ENCODE measurements at regions not wholly inside any gene's neighbourhood (a gene's known extent, or its start where the extent isn't known, plus 50 kb on each side); places are given as distances from the start of the nearest gene placed in this dataset.

- DNase-seq (ENCODE audit: low read depth in 2 of 2): no peak
Measured at GRCh38 chr10:111984057-111984456, 199.5 kb downstream of the GPAM start.

GRCh38 chr10:111986079-111986478 lies 197.5 kb downstream of the GPAM start:
- no peak for DNase-seq (ENCODE audit: low read depth in 2 of 2)

- DNase-seq (ENCODE audit: low read depth in 2 of 2): no peak
Measured at GRCh38 chr10:111988646-111989045, 194.9 kb downstream of the GPAM start.

GRCh38 chr10:111989136-111989911 lies 194.2 kb downstream of the GPAM start:
- DNase-seq (ENCODE audit: low read depth in 2 of 2): no peak

- no peak for DNase-seq (ENCODE audit: low read depth in 2 of 2)
Measured at GRCh38 chr10:111990734-111991133, 192.8 kb downstream of the GPAM start.

- DNase-seq (ENCODE audit: low read depth in 2 of 2): no peak
Measured at GRCh38 chr10:111993321-111993720, 190.2 kb downstream of the GPAM start.

- no peak for DNase-seq (ENCODE audit: low read depth in 2 of 2)
Measured at GRCh38 chr10:111993872-111994426, 189.6 kb downstream of the GPAM start.

GRCh38 chr10:111996103-111996502 lies 187.5 kb downstream of the GPAM start:
- DNase-seq (ENCODE audit: low read depth in 2 of 2): no peak

GRCh38 chr10:111998728-111999127 lies 184.8 kb downstream of the GPAM start:
- DNase-seq (ENCODE audit: low read depth in 2 of 2): no peak

- DNase-seq (ENCODE audit: low read depth in 2 of 2): no peak
Measured at GRCh38 chr10:111999205-111999914, 184.2 kb downstream of the GPAM start.

- no peak for DNase-seq (ENCODE audit: low read depth in 2 of 2)
Measured at GRCh38 chr10:111999915-112000302, 183.7 kb downstream of the GPAM start.

GRCh38 chr10:112000466-112000865 lies 183.1 kb downstream of the GPAM start:
- DNase-seq (ENCODE audit: low read depth in 2 of 2): no peak

GRCh38 chr10:112002206-112002605 lies 181.4 kb downstream of the GPAM start:
- DNase-seq (ENCODE audit: low read depth in 2 of 2): no peak

GRCh38 chr10:112004075-112004474 lies 179.5 kb downstream of the GPAM start:
- no peak for DNase-seq (ENCODE audit: low read depth in 2 of 2)

- no peak for DNase-seq (ENCODE audit: low read depth in 2 of 2)
Measured at GRCh38 chr10:112005044-112005443, 178.5 kb downstream of the GPAM start.

- no peak for DNase-seq (ENCODE audit: low read depth in 2 of 2)
Measured at GRCh38 chr10:112006407-112006806, 177.2 kb downstream of the GPAM start.

GRCh38 chr10:112006831-112007230 lies 176.7 kb downstream of the GPAM start:
- DNase-seq (ENCODE audit: low read depth in 2 of 2): no peak

- DNase-seq (ENCODE audit: low read depth in 2 of 2): no peak
Measured at GRCh38 chr10:112022196-112022595, 161.4 kb downstream of the GPAM start.

GRCh38 chr10:112024079-112024478 lies 159.5 kb downstream of the GPAM start:
- no peak for DNase-seq (ENCODE audit: low read depth in 2 of 2)

GRCh38 chr10:112025228-112025627 lies 158.3 kb downstream of the GPAM start:
- DNase-seq (ENCODE audit: low read depth in 2 of 2): no peak

GRCh38 chr10:112026438-112026837 lies 157.1 kb downstream of the GPAM start:
- no peak for DNase-seq (ENCODE audit: low read depth in 2 of 2)

- DNase-seq (ENCODE audit: low read depth in 2 of 2): no peak
Measured at GRCh38 chr10:112027731-112028280, 155.8 kb downstream of the GPAM start.

GRCh38 chr10:112030431-112030830 lies 153.1 kb downstream of the GPAM start:
- DNase-seq (ENCODE audit: low read depth in 2 of 2): no peak
